Inflammatory macrophage treated with lipopolysaccharide for 1 hour (primary cell): ENCODE measurements at regions not wholly inside any gene's neighbourhood (a gene's known extent, or its start where the extent isn't known, plus 50 kb on each side); places are given as distances from the start of the nearest gene placed in this dataset.
"Not testable (repeated sequence)": the region's sequence is repeated elsewhere in the genome, so short reads cannot be mapped to it uniquely, and the experiment has no call there.

Experiments
- DNase-seq, 2 donors: peaks; one replicate each; pipeline ENCODE4 v3.0.0-alpha.2; 2020 to 2022

- DNase-seq = no peak
Measured at GRCh38 chr17:83159204-83160049, 80.0 kb downstream of the METRNL start.

- DNase-seq = no peak
Measured at GRCh38 chr17:83160443-83161297, 81.3 kb downstream of the METRNL start.

GRCh38 chr17:83161298-83162034, 82.1 kb downstream of the METRNL start:
- DNase-seq = no peak

GRCh38 chr17:83162035-83162745, 82.8 kb downstream of the METRNL start:
- DNase-seq = no peak

GRCh38 chr17:83164490-83164889, 85.1 kb downstream of the METRNL start:
- DNase-seq = no peak

- no peak for DNase-seq
Measured at GRCh38 chr17:83170571-83171260, 91.3 kb downstream of the METRNL start.

GRCh38 chr17:83171661-83172060, 92.3 kb downstream of the METRNL start:
- DNase-seq = no peak

GRCh38 chr17:83172099-83172498, 92.7 kb downstream of the METRNL start:
- DNase-seq = not testable (repeated sequence)

- DNase-seq = not testable (repeated sequence)
Measured at GRCh38 chr17:83172646-83173045, 93.2 kb downstream of the METRNL start.

GRCh38 chr17:83173180-83173913, 93.9 kb downstream of the METRNL start:
- not testable (repeated sequence) for DNase-seq

- no peak for DNase-seq
Measured at GRCh38 chr17:83173914-83174361, 94.5 kb downstream of the METRNL start.

- no peak for DNase-seq
Measured at GRCh38 chr17:83174362-83175118, 95.1 kb downstream of the METRNL start.

GRCh38 chr17:83175119-83175821, 95.9 kb downstream of the METRNL start:
- no peak for DNase-seq

- DNase-seq = no peak
Measured at GRCh38 chr17:83175822-83176622, 96.6 kb downstream of the METRNL start.

- DNase-seq = no peak
Measured at GRCh38 chr17:83176623-83177583, 97.5 kb downstream of the METRNL start.

- DNase-seq = no peak
Measured at GRCh38 chr17:83177611-83178532, 98.5 kb downstream of the METRNL start.
